K562 (cell line): ENCODE measurements at regions not wholly inside any gene's neighbourhood (a gene's known extent, or its start where the extent isn't known, plus 50 kb on each side); places are given as distances from the start of the nearest gene placed in this dataset.

Source experiments
- ATAC-seq: fragments of 200-7000 bp; cut with Tn5 transposase; 3 replicates; pipeline ENCODE4 v1.9.1; 2020; ENCODE audit warnings: moderate library complexity
- BruUV-seq: library from RNA; stranded (reverse); fragments of 400-500 nt; replicated peaks from 2 replicates; lab custom pipeline; 2021; lab: Mats Ljungman, UMichigan
- CTCF ChIA-PET: fragments of 300-600 bp; formaldehyde crosslinking; extraction: SDS; loops from one replicate; lab custom pipeline; 2021; ENCODE audit warnings: low intra/inter-chr PET ratio; lab: Yijun Ruan, JAX
- POLR2A ChIA-PET: fragments of 300-600, 350-650 bp; sonication (Branson Sonifier 250); formaldehyde crosslinking; extraction: SDS; loops from one replicate; lab custom pipeline; 2021; ENCODE audit warnings: antibody characterized with exemption, inconsistent platforms; lab: Yijun Ruan, JAX
- DNase-seq, 4 experiments: peaks; one replicate each; pipeline versions ENCODE4 v3.0.0 to v3.0.0-alpha.2; 2011 to 2018; ENCODE audit warnings: low spot score in 3 of 4, mixed read lengths in 3 of 4; ENCODE audit errors: extremely low read depth in 1 of 4
- FAIRE-seq: peaks from 2 replicates; lab custom pipeline; 2011; peaks lifted over from hg19 to GRCh38; lab: Jason Lieb, UNC
- H2AFZ ChIP-seq: 2 replicates; pipeline ENCODE4 v1.6.0; 2011; ENCODE audit warnings: low read depth, low read length, control low read depth, inconsistent platforms
- H3K27ac ChIP-seq: fragments of 200-600 bp; 3 replicates; pipeline ENCODE4 v1.8.0; 2011; ENCODE audit warnings: low read depth, mild to moderate bottlenecking, control low read depth, inconsistent platforms, low read length, moderate library complexity, mixed read lengths; ENCODE audit errors: extremely low read depth
- H3K27me3 ChIP-seq, 2 experiments: fragments of 300-600 bp in 1 of 2; 2 replicates in 1 of 2; 3 replicates in 1 of 2; pipeline versions ENCODE4 v1.6.0 to v1.8.0; 2011; ENCODE audit warnings: inconsistent platforms in 2 of 2, low read length in 2 of 2, mild to moderate bottlenecking in 1 of 2, mixed read lengths in 1 of 2, moderate library complexity in 1 of 2; ENCODE audit not compliant: control insufficient read depth in 2 of 2, insufficient read depth in 2 of 2
- H3K36me3 ChIP-seq: fragments of 300-600 bp; 3 replicates; pipeline ENCODE4 v1.8.0; 2011; ENCODE audit warnings: mild to moderate bottlenecking, low read length, inconsistent platforms; ENCODE audit not compliant: control insufficient read depth, insufficient read depth
- H3K4me1 ChIP-seq, 2 experiments: fragments of 200-600 bp in 1 of 2; replicated peaks in 1 of 2; 2 replicates in 1 of 2; 3 replicates in 1 of 2; pipeline versions ENCODE4 v1.5.1 to v1.8.0; 2011; ENCODE audit warnings: inconsistent platforms in 2 of 2, low read length in 2 of 2, mild to moderate bottlenecking in 1 of 2, mixed read lengths in 1 of 2, moderate library complexity in 1 of 2; ENCODE audit not compliant: control insufficient read depth in 2 of 2, insufficient read depth in 2 of 2
- H3K4me2 ChIP-seq: 2 replicates; pipeline ENCODE4 v1.6.1; 2011; ENCODE audit warnings: low read length, control low read depth, inconsistent platforms, mixed read lengths; ENCODE audit not compliant: insufficient read depth
- H3K4me3 ChIP-seq: fragments of 200-600 bp; sonication (generic), shearing (Covaris generic); 2 replicates; pipeline ENCODE4 v1.5.1; 2016; ENCODE audit warnings: control low read depth, inconsistent platforms
- H3K79me2 ChIP-seq: fragments of 200-600 bp; 3 replicates; pipeline ENCODE4 v1.8.0; 2011; ENCODE audit warnings: low read length, inconsistent platforms; ENCODE audit not compliant: control insufficient read depth, insufficient read depth
- H3K9ac ChIP-seq, 2 experiments: 2 replicates each; pipeline versions ENCODE4 v1.6.0 to v1.6.1; 2011; ENCODE audit warnings: low read depth in 2 of 2, low read length in 2 of 2, control low read depth in 1 of 2, inconsistent platforms in 1 of 2, mild to moderate bottlenecking in 1 of 2, mixed read lengths in 1 of 2; ENCODE audit not compliant: insufficient read depth in 1 of 2
- H3K9me1 ChIP-seq: one replicate; pipeline ENCODE4 v1.6.0; 2011; ENCODE audit warnings: inconsistent platforms, mild to moderate bottlenecking, low read length, moderate library complexity; ENCODE audit not compliant: control insufficient read depth, insufficient read depth
- H3K9me3 ChIP-seq: replicated peaks from 2 replicates; pipeline ENCODE4 v1.5.1; 2011; ENCODE audit warnings: low read depth, low read length, inconsistent platforms; ENCODE audit not compliant: control insufficient read depth, insufficient read depth
- H4K20me1 ChIP-seq: replicated peaks from 2 replicates; pipeline ENCODE4 v1.6.1; 2011; ENCODE audit warnings: low read length, inconsistent platforms, mixed read lengths; ENCODE audit not compliant: control insufficient read depth, insufficient read depth
- SMAD2 ChIP-seq: fragments of 150-350 bp; IDR thresholded peaks from 2 replicates; pipeline ENCODE4 v1.6.1; 2014; ENCODE audit warnings: low read depth, mild to moderate bottlenecking, low read length
- ZNF12 ChIP-seq: sonication (generic); formaldehyde crosslinking; IDR thresholded peaks from 2 replicates; pipeline ENCODE4 v1.4.0; 2020; ENCODE audit warnings: mild to moderate bottlenecking, missing genetic modification reagents
- WGBS: fragments of 100-300 bp; shearing (Covaris generic); methylation state at CpG from one replicate; pipeline ENCODE4 v1.1.6; 2016; ENCODE audit warnings: low coverage, mixed read lengths; ENCODE audit not compliant: insufficient coverage; ENCODE audit errors: missing lambda C conversion rate; 5-methylcytosine and 5-hydroxymethylcytosine counted together
- in situ Hi-C: fragments of 300-500 bp; cut with MboI; formaldehyde crosslinking; loops from 4 replicates; pipeline ENCODE4 v1.15.0; 2018; ENCODE audit warnings: inconsistent platforms, mixed read lengths
- intact Hi-C: fragments of 100-400 bp; cut with micrococcal nuclease; formaldehyde crosslinking; loops from 2 replicates; pipeline ENCODE4 v1.14.2; 2022
- TF ChIP-seq, protein P1 (sequence below): fragments of 450-650 bp; IDR thresholded peaks from 2 replicates; pipeline ENCODE4 v1.6.1; 2016; ENCODE audit warnings: mild to moderate bottlenecking, moderate library complexity

DNA sequence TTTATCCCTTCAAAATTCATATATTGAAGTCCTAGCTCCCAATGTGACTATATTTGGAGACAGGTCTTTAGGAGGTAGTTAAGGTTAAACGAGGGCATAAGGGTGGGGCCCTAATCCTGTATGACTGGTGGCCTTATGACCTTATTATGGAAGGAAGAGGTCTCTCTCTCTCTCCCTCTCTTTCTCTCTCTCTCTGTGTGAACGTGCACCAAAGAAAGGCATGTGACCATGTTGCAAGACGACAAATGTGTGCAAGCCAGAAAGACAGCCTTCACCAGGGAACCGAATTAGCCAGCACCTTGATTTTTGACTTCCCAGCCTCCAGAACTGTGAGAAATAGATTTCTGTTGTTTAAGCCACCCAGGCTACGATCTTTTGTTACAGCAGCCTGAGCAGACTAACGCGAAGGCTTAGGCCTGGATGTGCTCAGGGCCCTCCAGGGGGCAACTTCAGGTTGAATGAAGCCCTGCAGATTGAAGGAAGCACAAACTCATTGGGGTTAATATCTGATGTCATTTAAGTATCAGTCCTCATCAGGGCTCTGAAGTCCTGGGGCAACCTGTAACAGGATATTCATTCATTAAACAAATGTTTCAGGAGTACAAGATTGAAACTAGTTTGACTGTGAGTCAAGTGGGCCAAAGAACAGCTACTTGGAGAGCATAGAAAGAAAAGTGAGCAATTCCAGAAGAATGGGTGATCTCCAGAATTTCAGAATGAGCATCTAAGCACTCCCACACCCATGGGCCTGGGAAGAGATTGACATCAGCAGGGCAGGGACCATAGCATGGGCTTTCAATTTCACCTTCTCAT, 157.4 kb upstream of the TNFAIP3 start:
- no peak overlapping the region for H2AFZ ChIP-seq
- no peaks in the 10 kb centered on the region for H3K36me3 ChIP-seq
- in situ Hi-C loops (loop anchor here (5.0 to 10.0 kb wide), 5 partner anchors 88 to 293 kb away; partner anchors contain the start of gene TNFAIP3), intact Hi-C loops (no loop called here)
- H3K27me3 ChIP-seq = no peaks in the 10 kb centered on the region
- no peak overlapping the region for H3K27ac ChIP-seq
- ChIA-PET CTCF (interaction anchor here (0.6 to 6.5 kb wide), 6 partner anchors 159 to 397 kb away, joined by 3 to 87 read pairs (median 10); partner anchors contain the start of gene PERP), POLR2A (interaction anchor here (2.0 kb wide), 1 partner anchor 154 kb away, joined by 8 read pairs; no protein-coding TSS in a partner anchor)
- no peak for DNase-seq
- H3K4me3 ChIP-seq = no peak overlapping the region
- BruUV-seq = no TSS peak
- no peak overlapping the region for H3K9ac ChIP-seq
- H3K9me3 ChIP-seq = no peaks in the 10 kb centered on the region
- H3K4me2 ChIP-seq = no peak overlapping the region
- ATAC-seq = no peak
- H3K9me1 ChIP-seq = no peaks in the 10 kb centered on the region
- no peaks in the 10 kb centered on the region for H4K20me1 ChIP-seq
- H3K79me2 ChIP-seq = no peaks in the 10 kb centered on the region
- WGBS = 47% methylated on average over 7 of the region's 7 CpGs
- no peak for FAIRE-seq
- peaks cover 0 to 10% of the 10 kb centered on the region in 2 experiments; a peak in 1 of 5 replicates for H3K4me1 ChIP-seq
- TF ChIP-seq ZNF12 (CRISPR knock-in tag) = peak; percentile 90
- TF ChIP-seq SMAD2 = no peak
- TF ChIP-seq, protein P1, sequence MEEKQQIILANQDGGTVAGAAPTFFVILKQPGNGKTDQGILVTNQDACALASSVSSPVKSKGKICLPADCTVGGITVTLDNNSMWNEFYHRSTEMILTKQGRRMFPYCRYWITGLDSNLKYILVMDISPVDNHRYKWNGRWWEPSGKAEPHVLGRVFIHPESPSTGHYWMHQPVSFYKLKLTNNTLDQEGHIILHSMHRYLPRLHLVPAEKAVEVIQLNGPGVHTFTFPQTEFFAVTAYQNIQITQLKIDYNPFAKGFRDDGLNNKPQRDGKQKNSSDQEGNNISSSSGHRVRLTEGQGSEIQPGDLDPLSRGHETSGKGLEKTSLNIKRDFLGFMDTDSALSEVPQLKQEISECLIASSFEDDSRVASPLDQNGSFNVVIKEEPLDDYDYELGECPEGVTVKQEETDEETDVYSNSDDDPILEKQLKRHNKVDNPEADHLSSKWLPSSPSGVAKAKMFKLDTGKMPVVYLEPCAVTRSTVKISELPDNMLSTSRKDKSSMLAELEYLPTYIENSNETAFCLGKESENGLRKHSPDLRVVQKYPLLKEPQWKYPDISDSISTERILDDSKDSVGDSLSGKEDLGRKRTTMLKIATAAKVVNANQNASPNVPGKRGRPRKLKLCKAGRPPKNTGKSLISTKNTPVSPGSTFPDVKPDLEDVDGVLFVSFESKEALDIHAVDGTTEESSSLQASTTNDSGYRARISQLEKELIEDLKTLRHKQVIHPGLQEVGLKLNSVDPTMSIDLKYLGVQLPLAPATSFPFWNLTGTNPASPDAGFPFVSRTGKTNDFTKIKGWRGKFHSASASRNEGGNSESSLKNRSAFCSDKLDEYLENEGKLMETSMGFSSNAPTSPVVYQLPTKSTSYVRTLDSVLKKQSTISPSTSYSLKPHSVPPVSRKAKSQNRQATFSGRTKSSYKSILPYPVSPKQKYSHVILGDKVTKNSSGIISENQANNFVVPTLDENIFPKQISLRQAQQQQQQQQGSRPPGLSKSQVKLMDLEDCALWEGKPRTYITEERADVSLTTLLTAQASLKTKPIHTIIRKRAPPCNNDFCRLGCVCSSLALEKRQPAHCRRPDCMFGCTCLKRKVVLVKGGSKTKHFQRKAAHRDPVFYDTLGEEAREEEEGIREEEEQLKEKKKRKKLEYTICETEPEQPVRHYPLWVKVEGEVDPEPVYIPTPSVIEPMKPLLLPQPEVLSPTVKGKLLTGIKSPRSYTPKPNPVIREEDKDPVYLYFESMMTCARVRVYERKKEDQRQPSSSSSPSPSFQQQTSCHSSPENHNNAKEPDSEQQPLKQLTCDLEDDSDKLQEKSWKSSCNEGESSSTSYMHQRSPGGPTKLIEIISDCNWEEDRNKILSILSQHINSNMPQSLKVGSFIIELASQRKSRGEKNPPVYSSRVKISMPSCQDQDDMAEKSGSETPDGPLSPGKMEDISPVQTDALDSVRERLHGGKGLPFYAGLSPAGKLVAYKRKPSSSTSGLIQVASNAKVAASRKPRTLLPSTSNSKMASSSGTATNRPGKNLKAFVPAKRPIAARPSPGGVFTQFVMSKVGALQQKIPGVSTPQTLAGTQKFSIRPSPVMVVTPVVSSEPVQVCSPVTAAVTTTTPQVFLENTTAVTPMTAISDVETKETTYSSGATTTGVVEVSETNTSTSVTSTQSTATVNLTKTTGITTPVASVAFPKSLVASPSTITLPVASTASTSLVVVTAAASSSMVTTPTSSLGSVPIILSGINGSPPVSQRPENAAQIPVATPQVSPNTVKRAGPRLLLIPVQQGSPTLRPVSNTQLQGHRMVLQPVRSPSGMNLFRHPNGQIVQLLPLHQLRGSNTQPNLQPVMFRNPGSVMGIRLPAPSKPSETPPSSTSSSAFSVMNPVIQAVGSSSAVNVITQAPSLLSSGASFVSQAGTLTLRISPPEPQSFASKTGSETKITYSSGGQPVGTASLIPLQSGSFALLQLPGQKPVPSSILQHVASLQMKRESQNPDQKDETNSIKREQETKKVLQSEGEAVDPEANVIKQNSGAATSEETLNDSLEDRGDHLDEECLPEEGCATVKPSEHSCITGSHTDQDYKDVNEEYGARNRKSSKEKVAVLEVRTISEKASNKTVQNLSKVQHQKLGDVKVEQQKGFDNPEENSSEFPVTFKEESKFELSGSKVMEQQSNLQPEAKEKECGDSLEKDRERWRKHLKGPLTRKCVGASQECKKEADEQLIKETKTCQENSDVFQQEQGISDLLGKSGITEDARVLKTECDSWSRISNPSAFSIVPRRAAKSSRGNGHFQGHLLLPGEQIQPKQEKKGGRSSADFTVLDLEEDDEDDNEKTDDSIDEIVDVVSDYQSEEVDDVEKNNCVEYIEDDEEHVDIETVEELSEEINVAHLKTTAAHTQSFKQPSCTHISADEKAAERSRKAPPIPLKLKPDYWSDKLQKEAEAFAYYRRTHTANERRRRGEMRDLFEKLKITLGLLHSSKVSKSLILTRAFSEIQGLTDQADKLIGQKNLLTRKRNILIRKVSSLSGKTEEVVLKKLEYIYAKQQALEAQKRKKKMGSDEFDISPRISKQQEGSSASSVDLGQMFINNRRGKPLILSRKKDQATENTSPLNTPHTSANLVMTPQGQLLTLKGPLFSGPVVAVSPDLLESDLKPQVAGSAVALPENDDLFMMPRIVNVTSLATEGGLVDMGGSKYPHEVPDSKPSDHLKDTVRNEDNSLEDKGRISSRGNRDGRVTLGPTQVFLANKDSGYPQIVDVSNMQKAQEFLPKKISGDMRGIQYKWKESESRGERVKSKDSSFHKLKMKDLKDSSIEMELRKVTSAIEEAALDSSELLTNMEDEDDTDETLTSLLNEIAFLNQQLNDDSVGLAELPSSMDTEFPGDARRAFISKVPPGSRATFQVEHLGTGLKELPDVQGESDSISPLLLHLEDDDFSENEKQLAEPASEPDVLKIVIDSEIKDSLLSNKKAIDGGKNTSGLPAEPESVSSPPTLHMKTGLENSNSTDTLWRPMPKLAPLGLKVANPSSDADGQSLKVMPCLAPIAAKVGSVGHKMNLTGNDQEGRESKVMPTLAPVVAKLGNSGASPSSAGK = peak; percentile 45; the same call in 1 of the 2 replicates
